HG03060 (cell line): ENCODE measurements at regions not wholly inside any gene's neighbourhood (a gene's known extent, or its start where the extent isn't known, plus 50 kb on each side); places are given as distances from the start of the nearest gene placed in this dataset.
A peak's percentile ranks its signal among the peaks of the same experiment; 100 is the strongest.

ENCODE experiments used
- ATAC-seq: cut with Tn5 transposase; IDR thresholded peaks from one replicate; pipeline ENCODE4 v1.9.1; 2021; ENCODE audit warnings: low read depth, moderate number of reproducible peaks; ENCODE audit not compliant: unreplicated experiment

GRCh38 chr4:84035568-84035967 is 463.5 kb downstream of the NKX6-1 start:
- ATAC-seq = no peak

GRCh38 chr4:84032372-84032771 is 466.7 kb downstream of the NKX6-1 start:
- ATAC-seq = peak; percentile 89

GRCh38 chr4:84031401-84031800 is 467.7 kb downstream of the NKX6-1 start:
- ATAC-seq = peak; percentile 24

- ATAC-seq = no peak
Observed at GRCh38 chr4:84028340-84028739, 470.8 kb downstream of the NKX6-1 start.

- no peak for ATAC-seq
Observed at GRCh38 chr4:84024405-84024804, 474.7 kb downstream of the NKX6-1 start.

GRCh38 chr4:84022564-84022963 is 476.5 kb downstream of the NKX6-1 start:
- no peak for ATAC-seq

- ATAC-seq = no peak
Observed at GRCh38 chr4:84019626-84020025, 479.5 kb downstream of the NKX6-1 start.

GRCh38 chr4:84003046-84003445 is 467.1 kb downstream of the GPAT3 start:
- ATAC-seq = no peak

GRCh38 chr4:84001876-84002569 is 466.1 kb downstream of the GPAT3 start:
- ATAC-seq = no peak

GRCh38 chr4:83996254-83996653 is 460.3 kb downstream of the GPAT3 start:
- no peak for ATAC-seq

- no peak for ATAC-seq
Observed at GRCh38 chr4:83993774-83994173, 457.9 kb downstream of the GPAT3 start.

- no peak for ATAC-seq
Observed at GRCh38 chr4:83989835-83990234, 453.9 kb downstream of the GPAT3 start.

- ATAC-seq = no peak
Observed at GRCh38 chr4:83981156-83981555, 445.2 kb downstream of the GPAT3 start.

GRCh38 chr4:83979773-83980172 is 443.9 kb downstream of the GPAT3 start:
- ATAC-seq = no peak

- no peak for ATAC-seq
Observed at GRCh38 chr4:83974111-83974780, 438.3 kb downstream of the GPAT3 start.

- no peak for ATAC-seq
Observed at GRCh38 chr4:83964996-83965541, 429.2 kb downstream of the GPAT3 start.

GRCh38 chr4:83962492-83962891 is 426.6 kb downstream of the GPAT3 start:
- ATAC-seq = no peak

- ATAC-seq = no peak
Observed at GRCh38 chr4:83961575-83961974, 425.7 kb downstream of the GPAT3 start.

- no peak for ATAC-seq
Observed at GRCh38 chr4:83959160-83959559, 423.3 kb downstream of the GPAT3 start.

- ATAC-seq = no peak
Observed at GRCh38 chr4:83947830-83948193, 411.9 kb downstream of the GPAT3 start.

GRCh38 chr4:83947125-83947829 is 411.4 kb downstream of the GPAT3 start:
- no peak for ATAC-seq
